GM19372 (cell line): ENCODE measurements at regions not wholly inside any gene's neighbourhood (a gene's known extent, or its start where the extent isn't known, plus 50 kb on each side); places are given as distances from the start of the nearest gene placed in this dataset.
"Not testable (repeated sequence)": the region's sequence is repeated elsewhere in the genome, so short reads cannot be mapped to it uniquely, and the experiment has no call there.

ENCODE experiments used
- ATAC-seq: cut with Tn5 transposase; IDR thresholded peaks from one replicate; pipeline ENCODE4 v1.9.1; 2021; ENCODE audit warnings: mild to moderate bottlenecking, low read depth, moderate library complexity; ENCODE audit not compliant: unreplicated experiment

DNA sequence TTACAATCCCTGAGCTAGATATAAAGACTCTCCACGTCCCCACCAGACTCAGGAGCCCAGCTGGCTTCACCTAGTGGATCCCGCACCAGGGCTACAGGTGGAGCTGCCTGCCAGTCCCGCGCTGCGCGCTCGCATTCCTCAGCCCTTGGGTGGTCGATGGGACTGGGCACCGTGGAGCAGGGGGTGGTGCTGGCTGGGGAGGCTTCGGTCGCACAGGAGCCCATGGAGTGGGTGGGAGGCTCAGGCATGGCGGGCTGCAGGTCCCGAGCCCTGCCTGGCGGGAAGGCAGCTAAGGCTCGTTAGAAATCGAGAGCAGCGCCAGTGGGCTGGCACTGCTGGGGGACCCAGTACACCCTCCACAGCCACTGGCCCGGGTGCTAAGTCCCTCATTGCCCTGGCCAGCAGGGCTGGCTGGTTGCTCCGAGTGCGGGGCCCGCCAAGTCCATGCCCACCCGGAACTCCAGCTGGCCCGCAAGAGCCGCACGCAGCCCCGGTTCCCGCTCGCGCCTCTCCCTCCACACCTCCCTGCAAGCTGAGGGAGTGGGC is 423.7 kb downstream of the OLFM4 start:
- ATAC-seq, result not testable (repeated sequence)

DNA sequence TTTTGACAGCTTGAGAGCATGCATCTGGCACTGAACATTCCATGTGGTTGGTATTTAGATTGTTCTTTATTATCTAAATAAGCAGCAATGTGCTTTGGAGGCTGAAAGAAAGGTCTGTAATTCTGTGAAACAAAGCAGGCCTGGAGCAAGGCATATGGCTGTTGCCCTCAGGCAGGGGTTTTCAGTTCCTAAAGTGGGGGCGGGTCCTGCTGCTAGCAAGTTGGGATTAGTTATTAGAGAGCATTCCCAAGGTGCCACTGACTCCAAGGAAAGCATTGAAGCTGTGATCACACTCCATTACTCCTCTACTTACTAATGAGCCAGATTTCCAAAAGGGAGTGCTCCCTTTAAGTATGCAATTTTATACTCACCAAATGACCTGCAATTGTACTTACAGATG is 432.2 kb downstream of the OLFM4 start:
- ATAC-seq, result no peak

DNA sequence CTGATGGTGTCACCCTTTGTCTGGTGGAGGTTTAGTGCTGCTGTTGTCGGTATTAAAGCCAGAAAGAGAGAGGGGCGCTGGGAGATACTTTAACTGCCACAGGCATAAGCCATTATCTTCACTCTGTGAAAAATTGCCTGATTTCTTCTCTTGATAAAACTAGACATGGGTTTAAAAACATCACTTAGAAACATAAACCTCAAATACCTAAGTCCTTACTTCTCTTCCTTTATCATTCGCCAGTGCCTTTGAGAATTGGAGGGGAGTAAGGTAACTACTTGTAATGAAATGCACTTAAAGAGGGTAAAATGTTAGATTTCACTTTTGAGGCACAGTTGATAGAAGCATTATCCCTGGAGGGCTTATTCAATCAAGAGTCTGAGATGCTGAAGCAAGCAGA is 434.5 kb downstream of the OLFM4 start:
- no peak for ATAC-seq

DNA sequence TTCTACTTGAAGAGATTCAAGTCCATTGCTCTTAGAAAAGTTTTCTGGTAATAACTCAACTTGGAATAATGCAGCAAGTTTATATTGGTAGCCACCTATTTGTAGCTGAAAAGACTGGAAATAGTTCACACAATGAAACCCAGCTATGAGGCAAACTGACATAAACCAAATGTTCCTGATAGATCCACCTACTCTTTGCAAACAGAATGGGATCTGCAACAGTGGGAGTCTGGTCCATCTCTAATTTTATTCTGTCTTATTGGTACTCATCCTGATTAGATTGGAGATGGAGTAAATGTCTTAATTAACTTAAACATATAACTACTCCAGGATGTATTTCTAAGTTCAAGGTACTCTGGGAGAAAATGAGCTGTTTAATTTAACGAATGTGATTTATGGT is 438.0 kb downstream of the OLFM4 start:
- ATAC-seq, result no peak

DNA sequence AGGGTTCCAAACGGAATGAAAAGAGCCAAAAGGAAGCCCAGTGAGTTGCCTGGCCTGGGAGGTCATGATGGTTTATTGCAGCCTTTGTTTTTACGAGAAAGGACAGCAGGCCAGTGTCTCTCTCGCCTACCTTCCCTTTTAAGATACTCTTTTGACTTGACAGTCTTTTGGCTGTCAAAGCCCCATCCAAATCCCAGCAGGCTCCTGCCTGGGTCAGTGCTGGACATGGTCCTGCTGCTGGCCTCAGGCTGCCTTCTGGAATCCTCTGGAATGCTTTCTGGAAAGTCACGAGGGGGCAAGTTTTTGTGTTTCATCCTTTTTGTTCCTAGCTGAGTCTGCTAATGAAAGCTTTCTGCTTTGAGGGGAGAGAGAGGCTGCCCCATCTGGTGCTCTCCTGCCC is 444.8 kb downstream of the OLFM4 start:
- no peak for ATAC-seq

DNA sequence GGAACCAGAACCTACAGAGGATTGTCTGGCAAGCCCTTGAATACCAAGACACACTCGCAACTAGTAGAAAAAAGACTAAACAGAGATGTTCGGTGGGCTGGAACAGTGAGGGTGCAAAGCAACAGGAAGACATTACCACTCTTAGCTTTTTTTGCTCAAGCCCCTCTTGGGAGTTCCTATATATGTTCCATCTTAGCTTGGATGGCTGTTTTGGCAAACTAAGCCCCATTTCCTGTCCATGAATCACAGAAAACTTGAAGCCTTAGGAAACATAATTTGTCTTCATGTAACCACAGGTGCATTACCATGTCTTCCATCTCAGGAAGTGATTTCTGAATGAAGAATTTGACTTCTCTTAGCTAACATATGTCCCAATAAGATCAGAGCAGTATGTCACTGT is 446.3 kb downstream of the OLFM4 start:
- ATAC-seq, result no peak

DNA sequence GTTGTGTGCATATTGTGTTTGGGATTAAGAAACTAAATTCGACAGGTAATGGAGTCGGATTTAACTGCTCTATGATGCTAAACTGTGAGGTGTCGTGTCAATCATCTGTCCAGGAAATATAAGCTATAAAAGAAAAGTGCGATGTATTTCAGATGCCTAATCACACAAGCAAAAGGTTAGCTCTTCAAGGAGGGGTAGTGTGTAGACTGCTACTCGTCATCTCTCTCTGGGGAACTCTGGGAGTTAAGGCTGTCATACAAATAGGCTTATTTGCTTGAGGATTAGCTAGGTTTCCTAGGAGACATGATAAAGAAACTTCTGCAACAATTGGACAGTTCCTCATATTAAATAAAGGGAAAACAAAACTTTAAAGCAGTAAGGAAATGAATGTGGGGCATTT is 462.1 kb downstream of the OLFM4 start:
- no peak for ATAC-seq

DNA sequence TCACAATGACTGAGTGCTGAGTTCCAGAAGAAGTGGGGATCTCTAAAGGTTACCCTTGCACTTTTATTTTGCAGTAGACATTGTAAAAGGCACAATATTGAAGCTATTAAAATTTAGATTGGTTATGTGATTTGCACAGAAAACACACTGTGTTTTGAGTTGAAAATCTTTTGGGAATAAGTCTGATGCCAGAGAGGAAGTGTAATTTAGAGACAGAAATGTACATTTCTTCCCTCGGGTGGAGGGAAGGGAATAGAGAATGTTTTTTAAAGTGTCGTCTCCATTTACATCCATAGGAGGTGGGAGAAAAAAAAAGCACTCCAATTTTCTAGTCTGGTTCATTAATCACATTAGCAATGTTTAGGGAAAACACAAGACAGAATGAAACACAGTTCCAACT is 465.8 kb downstream of the OLFM4 start:
- no peak for ATAC-seq

DNA sequence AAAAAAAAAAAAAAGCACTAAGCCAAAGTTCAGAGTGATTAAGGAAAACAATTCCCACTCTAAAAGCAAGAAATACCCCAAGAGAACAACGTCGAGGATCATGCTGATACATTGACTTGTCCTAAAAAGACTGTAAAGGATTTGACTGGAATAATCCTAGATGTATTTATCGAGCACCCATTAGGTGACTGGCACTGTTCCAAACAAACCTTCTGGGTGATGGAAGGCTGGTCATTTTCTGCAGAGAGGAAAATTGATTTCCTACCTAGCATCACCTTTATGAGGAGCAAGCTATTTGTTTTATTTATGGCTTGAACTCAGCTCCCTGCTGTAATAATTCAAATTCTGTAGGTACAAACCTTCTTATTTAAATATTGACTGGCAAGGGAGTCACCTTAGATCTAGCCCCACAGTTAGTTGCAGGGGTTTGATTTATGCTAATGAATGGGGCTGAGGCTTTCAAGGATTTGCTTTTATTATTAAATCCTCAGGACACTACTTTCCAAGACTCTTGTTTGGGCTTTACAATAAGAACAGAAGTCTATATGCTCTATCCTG is 471.0 kb downstream of the OLFM4 start:
- ATAC-seq, result no peak

DNA sequence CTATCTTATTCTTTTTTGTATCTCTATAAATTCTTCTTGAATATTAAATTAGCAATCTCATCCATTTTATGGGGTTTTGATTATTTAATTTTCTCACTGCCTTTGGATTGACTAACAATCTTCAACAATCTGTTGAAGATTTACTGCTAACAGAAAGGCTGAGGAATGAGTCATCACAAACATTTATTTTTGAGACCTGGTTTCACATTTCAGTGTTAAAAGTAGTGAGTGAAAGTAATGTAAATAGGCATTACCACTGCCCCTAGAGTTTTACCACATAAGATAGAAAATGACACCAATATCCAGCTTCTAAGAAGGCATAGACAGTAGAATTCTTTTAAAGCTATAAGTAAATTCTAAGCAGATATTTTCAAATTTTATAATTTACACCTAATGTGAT is 472.8 kb downstream of the OLFM4 start:
- no peak for ATAC-seq

DNA sequence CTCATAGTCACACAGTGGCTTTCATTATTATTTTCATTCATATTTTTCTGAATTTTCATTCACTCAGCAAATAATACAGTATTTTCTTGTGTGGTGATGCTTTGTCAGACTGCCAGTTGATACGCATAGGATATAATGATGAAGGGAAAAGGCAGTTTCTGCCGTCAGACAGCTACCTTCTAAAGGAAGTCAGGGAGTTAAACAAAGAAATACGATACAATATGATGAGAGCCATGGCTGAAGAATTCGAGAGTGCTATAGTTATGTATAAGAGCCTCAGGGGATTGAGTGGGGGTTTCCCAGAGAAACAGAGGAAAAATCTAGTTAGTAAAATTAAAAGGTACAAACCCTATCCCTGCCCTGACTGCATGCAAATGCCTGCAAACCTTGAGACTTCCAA is 479.1 kb downstream of the OLFM4 start:
- ATAC-seq, result no peak

DNA sequence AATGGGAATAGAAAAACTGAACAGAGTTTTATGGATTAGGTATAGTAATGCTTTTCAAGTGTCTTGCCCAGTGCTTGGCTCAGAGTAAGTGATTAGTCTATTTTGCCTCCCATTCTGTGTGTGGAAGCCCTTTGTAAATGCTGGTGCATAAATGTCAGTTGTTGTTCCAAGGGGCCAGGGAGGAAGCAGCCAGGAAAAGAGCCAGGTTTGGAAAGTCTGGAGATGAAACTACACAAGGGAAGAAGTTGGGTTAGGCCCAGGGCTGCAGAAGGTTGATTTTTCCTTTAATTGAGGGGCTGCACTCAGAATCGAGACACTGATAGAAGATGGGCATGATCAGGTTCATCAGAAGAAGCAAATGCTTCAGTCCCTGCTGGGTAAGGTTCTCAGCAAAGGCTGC is 484.0 kb downstream of the OLFM4 start:
- ATAC-seq, result no peak

DNA sequence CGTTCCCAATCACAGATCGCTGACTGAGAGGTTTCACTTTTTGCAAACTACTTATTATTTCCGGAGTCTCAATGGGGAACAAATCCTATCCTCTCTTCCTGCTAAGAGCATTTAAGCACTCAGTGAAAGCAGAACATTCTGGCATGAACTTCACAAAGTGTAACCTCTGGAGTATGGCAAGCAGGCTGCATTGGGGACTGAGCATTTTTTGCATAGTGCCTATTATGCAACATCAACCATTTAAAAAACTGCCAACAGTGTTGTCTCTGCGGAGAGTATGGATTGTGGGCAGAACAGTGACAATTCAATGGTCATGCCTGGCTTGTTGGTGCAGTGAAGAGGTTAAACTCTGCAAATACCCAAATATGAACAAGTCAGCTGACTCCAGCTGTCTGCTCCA is 484.6 kb downstream of the OLFM4 start:
- no peak for ATAC-seq

DNA sequence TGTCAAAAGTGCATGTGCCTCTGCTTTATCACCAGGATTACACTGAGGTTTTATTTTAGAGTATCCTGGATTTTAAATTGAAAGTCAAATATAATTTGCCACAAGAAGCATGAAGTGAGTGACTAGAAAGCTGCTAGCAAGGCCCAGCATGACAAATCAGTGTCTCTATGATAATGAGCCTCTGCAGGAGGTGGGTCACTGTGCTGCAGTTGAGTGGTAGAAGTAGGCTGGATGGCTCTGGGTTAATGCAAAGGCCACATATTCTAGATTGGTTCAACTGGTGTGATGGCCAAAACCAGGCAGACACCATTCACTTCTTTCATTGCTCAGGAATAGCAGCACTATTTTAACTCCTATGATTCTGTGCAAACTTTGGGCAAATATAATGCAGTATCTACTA is 491.5 kb downstream of the OLFM4 start:
- ATAC-seq, result no peak

DNA sequence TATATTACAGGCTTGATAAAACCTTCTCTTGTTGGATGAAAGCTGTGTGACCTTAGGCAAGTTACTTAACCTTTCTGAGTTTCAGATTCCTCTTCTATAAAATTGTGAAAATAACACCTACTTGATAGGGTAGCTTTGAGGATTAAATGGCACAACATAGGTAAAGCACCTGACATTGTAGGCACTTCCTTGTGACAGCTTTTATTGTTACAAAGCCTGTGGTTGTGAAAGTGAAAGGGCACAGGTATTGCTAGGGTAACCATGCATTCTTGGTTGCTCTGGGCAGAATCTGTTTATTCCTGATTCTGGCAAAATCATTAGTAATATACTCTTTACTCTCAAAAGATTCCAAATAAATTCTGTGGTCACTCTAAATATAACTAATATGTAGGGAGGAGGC is 493.4 kb downstream of the OLFM4 start:
- ATAC-seq, result no peak

DNA sequence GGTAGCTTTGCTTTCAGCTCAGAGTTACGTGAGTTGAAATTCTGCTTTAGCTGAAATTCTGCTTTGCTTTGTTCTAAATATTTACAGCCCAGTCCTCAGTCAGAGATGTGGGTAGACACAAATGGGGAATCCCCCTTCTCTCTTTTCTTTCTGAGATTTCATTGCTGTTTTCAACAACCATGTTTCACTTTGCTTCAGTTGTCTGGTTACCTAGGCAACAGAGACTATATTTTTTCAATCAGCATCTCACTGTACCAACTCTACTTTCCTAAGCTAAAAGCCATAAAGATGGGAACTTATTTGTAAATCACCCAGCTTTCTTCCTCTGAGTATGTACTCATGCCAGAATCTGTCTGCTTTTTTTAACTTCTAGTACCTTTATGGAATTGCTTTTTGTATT is 509.0 kb downstream of the OLFM4 start:
- ATAC-seq, result no peak

DNA sequence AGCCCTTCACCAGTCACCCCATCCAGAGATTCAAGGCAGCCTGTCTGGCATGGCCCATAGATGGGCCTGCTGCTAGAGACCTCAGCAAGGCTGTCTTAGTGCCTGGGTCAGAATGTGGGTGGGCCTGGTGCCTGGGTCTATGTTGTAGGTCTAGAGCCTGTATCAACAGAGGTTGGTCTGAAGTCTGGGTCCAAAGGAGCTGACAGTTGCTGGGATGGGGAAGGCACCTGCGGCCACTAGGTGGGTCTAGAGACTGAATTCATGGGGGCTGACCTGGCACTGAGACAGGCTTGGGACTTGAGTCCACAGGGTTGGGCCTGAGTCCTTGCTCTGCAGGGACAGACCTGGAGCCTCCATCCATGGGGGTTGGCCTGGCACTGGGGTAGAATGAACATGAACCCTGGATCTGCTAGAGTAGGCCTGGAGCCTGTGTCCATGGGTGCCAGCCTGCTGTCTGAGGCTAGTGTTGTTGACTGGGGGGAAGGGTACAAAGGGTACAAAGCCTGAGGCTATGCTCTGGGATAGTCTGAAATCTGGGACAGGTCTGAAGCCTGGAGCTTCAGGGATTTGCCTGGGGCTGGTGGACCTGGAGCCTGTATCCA is 516.8 kb downstream of the OLFM4 start:
- no peak for ATAC-seq

DNA sequence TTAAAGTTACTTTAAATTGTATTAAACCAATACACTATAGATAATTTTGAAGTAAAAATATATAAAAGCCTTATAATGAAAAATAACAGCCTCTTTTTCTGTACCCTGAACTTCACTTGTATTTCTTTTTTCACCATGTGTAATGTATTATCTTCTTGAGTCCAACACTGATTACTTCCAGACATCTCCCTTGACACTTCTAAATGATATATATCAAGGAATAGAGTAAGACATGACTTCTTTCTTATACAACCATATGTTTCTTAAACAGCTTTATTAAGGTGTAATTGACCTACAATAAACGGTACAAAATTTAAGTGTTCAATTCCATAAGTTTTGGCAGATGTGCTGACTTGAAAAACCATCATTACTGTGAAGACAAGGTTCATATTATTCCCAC is 531.9 kb downstream of the OLFM4 start:
- ATAC-seq, result no peak

DNA sequence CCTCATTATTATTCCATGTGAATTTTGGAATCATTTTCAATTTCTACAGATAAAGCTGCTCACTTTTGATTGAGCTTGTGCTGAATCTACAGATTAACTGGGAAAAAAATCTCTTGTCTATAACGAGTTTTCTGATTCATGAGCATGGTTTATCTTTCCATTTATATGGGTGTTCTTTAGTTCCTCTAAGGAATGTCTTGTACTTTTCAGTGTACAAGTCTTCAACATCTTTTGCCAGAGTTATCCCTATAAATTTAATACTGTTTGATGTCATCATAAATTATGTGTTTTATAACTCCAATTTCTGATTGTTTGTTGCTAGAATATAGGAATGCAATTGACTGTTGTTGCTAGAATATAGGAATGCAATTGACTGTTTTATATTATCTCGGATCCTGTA is 533.8 kb downstream of the OLFM4 start:
- ATAC-seq, result no peak

DNA sequence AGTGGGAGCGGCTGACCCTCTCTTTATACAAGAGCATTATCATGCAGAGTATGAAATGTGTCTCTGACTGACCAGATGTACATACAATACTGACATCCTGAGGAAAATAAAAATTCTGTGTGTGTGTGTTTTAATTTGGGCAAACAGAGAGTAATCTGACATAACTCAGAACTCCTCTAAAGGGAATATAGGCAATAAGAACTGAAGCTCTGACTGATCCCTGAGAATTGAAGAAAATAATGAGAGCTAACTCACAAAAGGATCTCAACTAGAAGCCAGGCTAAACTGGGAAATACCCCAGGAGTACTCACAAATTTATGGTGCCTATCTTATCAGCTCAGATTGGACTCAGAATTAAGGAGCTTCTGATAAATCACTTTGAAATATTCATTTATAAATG is 539.9 kb downstream of the OLFM4 start:
- ATAC-seq, result no peak

DNA sequence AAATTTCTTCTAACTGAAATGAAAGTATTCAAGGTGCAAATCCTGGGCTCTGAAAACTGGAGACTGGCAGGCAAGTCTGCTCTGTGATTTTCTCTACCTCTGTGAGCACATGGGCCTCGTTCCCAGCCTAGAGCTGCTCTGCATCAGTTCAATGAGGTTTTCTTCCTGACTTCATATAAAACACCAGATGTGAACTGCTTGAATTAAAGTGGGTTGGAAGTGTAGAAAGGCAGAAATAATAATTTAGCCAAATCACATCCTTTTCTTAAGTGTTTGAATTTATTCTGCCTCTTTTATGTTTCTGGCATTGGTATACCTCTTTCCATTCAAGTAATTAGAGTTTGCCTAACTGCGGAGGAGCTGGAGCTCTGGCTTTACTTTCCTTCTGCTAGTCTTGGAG is 540.8 kb downstream of the OLFM4 start:
- no peak for ATAC-seq

DNA sequence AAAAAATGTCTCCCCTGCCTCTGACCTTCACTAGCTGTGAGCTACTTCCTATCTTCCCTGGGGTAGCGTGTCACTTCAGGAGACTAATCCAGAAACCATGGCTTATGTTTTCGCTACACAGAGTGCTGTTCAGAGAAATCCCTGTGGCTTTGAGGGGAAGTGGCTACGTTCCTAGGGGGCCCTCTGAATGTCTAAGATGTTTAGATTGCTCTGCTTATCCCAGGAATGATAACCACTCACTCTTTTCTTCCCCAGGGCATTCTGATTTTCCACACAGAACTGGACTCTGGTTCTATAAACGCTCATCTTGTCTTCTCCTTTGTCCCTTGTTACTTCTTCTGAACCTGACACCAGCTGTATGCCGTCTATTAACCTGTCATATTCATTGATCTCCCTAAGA is 572.5 kb downstream of the OLFM4 start:
- no peak for ATAC-seq

DNA sequence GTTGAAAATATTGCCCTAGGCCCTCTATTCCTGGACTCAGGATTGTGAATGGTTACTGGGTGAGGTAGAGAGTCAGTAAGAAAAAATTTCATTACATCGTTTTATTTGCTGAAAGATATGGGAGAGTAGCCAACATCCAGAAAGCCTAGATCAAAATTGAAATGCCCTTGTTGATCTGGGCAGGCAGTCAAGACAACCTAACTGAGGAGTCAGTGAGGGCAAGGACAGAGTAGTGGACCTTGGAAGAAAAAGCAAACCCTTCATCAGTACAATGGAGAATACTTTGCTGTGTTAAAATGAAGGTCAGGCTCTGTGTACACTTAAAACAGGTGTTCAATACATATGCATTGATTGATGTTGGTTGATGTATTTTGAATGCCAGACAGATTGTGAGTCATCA is 576.7 kb downstream of the OLFM4 start:
- ATAC-seq, result no peak
